ENCODE measurements at regions not wholly inside any gene's neighbourhood (a gene's known extent, or its start where the extent isn't known, plus 50 kb on each side); places are given as distances from the start of the nearest gene placed in this dataset.
A peak's percentile ranks its signal among the peaks of the same experiment; 100 is the strongest.
"Not testable (repeated sequence)": the region's sequence is repeated elsewhere in the genome, so short reads cannot be mapped to it uniquely, and the experiment has no call there.

DNA sequence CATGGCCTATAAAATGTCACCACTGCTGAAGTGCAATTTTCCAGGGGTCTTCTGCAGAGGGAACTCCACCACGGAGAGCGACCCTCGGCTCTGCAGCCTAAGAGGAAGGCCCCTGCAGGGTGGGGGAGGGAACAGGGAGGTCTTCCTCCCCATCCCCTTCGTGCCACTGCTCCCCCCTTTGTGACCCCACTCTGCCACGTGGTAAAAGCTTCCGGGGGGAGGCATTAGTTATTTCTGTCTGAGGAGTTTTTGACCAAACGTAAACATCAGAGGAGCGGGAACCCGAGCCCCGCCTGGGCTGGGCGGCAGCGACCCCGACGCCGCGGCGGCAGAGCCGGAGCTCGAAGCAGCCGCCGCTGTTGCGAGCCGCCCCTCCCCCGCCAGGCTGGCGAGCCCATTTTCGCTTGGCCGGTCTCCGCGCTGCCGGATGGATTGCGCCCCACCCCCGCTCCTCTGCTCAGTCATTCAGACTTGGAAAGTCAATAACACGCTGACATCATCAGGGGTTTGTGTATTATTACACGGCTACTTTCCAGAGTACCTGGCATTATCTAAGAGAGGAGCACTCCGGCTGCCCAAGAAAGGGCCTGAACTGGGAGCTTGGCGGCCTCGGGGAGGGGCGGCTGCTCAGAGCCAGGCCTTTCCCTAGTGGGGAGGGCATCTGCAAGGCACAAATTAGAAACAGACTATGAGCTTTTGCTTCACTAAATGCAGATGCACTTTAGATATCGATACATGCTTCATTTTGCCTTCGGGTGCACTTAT lies 162.5 kb upstream of the TBL1XR1 start:
- DNase-seq, result peak; percentile 97

DNA sequence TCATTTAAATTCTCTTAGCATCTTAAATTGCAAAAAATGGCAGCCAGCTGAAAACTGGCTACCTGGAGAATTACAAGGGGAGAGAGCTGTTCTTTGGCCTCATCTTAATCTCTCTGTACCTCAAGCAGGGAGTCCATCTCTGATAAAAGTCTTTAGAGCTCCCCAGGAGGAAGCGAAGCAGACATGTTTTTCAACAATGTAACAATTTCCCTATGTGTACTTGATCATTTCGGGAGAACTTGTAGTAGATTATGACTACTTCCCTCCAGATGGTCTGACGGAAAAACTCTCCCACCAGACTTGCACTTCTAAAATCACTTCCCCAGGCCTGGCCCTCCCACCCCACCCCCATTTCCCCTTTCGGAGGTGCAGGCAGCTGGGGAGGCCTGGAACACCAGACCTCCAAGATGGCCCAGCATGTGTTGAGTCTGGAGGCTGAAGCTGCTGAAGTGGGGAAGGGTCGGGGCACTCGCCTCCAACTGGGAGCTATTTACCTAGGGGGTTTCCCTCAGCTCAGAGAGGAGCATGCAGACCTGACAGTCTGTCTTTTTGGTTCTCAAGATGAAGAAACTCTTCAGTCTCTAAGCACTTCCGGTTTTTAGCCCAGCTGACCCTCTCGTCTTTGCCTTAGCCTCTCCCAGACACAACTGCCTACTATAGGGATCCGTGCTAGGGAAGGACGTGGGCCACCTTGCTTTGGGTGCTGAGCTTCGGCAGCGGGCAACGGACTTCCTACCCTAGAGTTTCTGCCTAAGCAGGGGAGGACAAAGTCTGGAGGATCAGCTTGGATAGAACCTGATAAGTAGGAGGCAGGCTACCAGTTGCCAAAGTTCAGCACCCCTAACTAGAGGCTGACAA lies 164.0 kb upstream of the TBL1XR1 start:
- no peak for DNase-seq

GRCh38 chr3:177362626-177363025 lies 165.3 kb upstream of the TBL1XR1 start:
- DNase-seq, result no peak

GRCh38 chr3:177364236-177364635 lies 167.0 kb upstream of the TBL1XR1 start:
- no peak for DNase-seq

DNA sequence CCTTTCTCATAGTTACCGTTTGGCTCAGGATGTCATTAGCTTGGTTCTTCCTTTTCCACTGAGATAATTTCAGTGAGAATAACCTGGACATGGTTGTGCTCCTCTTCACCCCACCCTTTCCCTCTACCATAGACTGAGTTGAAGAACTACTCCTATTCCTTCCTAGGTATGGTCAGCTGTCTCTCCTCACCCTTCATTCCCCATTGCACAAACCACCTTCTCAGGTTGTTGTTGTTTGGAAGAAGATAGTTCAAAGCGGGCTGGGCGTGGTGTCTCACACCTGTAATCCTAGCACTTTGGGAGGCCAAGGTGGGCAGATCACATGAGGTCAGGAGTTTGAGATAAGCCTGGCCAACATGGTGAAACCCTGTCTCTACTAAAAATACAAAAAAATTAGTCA lies 168.0 kb upstream of the TBL1XR1 start:
- DNase-seq, result not testable (repeated sequence)

GRCh38 chr3:177367788-177368187 lies 170.5 kb upstream of the TBL1XR1 start:
- no peak for DNase-seq

- DNase-seq, result no peak
Measured at GRCh38 chr3:177370246-177370822, 173.1 kb upstream of the TBL1XR1 start.

DNA sequence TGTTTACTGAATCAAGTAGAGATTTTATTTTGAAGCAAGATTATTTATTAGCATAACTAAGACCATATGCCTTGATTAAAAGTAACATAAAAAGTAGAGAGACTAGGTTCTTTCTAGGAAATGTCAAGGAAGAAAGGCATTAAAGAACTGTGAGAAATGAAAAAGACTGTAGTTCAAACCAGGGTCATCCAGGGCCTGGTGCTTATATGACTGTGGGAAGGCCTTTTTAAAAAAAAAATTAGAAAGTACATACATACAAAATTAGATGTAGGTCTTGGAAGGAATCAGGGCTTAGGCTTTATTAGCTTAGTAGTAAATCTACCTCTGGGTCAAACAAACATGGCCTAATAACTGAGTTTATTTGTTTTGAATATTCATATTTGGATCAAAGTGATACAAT lies 173.9 kb upstream of the TBL1XR1 start:
- no peak for DNase-seq

DNA sequence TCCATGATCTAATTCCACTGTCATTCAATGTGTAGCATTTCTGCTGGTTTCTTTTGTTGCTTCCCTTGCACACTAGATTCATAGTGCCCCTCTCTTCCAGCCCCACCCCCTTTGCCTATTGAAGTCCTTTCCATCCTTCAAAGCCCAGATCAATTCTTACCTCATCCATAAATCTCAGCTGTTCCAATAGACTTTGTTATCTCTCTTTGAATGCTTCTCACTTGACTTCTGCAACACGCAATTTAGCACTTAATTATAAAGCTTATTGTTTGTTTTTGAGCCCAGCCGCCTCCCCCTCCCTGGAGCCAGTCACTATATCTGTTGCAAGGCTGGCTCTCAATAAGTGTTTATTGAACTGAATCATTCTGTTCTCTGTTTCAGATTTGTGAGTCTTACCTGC lies 174.6 kb upstream of the TBL1XR1 start:
- no peak for DNase-seq

DNA sequence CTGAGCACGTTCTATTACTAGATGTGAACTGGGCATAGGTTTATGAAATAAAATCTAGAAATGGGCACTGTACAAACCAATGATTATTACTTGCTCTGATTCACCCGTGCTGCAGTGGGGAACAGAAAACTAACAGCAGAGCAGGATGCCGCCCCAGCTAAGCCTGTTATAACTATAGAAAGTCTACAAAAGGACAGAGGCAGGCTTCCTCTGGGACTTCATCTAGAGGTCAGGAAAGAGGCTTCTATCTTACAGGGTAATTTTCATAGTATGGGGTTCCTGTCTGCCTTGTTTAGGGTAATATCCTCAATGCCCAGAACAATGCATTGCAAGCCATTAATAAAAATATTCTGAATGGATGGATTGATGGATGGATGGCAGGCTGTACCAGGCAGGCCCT lies 177.0 kb upstream of the TBL1XR1 start:
- no peak for DNase-seq

DNA sequence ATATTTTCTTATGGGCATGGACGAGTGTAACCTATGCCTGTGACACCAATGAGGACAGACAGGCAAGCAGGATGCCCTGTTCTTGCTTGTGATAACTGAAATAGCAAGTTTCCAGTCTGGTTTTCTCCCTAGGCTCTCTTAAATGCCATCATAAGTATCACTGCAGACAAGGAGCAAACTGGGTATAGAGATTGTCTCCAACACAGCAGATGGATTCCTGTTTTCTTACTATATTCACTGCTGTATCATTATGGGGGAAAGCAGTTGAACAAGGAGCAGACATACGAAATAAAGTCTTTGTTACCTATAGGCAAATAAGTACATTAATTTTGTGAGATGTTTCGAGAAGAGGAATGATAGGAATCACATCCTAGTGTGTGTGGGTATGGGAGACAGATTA lies 178.0 kb upstream of the TBL1XR1 start:
- no peak for DNase-seq

GRCh38 chr3:177377166-177377565 lies 179.9 kb upstream of the TBL1XR1 start:
- DNase-seq, result no peak

GRCh38 chr3:177378168-177378567 lies 180.9 kb upstream of the TBL1XR1 start:
- DNase-seq, result no peak

GRCh38 chr3:177379045-177379444 lies 181.8 kb upstream of the TBL1XR1 start:
- no peak for DNase-seq

DNA sequence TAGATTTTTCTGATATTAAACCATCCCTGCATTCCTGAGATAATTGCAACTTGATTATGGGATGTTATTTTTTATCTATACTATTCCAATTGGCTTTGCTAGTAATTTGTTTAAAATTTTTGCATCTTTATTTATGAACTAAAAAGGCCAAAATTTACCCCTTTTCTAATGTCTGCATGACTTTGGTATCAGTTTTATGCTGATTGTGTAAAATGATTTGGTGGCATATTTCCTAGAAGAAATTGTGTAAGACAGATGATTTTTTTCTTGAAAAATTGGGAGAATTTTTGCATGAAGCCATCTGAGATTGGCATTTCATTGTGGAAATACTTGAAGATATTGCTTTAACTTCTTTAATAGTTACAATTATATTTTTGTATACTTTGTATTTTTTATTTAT lies 183.8 kb upstream of the TBL1XR1 start:
- DNase-seq, result no peak

- DNase-seq, result no peak
Measured at GRCh38 chr3:177382944-177383343, 185.7 kb upstream of the TBL1XR1 start.

GRCh38 chr3:177385186-177385585 lies 187.9 kb upstream of the TBL1XR1 start:
- DNase-seq, result no peak

- DNase-seq, result peak; percentile 75
Measured at GRCh38 chr3:177385831-177386301, 188.6 kb upstream of the TBL1XR1 start.

DNA sequence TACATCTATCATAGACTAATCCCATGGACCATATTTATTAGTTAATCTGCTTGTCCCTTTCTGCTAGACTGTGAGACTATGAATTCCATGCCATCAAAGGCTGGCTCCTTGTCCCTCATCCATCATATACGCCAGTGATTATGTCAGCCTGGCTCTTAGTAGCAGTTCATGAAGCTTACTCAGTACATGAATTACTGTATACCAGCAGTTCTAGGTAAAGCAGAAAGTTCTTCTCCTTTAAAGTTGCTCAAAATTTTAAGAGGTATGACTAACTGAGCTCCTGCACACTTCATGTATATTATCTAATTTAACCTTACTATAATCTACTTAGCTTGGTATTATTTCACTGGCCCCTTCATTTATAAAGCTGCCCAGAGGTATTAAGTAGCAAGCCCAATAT lies 190.9 kb upstream of the TBL1XR1 start:
- DNase-seq, result no peak

DNA sequence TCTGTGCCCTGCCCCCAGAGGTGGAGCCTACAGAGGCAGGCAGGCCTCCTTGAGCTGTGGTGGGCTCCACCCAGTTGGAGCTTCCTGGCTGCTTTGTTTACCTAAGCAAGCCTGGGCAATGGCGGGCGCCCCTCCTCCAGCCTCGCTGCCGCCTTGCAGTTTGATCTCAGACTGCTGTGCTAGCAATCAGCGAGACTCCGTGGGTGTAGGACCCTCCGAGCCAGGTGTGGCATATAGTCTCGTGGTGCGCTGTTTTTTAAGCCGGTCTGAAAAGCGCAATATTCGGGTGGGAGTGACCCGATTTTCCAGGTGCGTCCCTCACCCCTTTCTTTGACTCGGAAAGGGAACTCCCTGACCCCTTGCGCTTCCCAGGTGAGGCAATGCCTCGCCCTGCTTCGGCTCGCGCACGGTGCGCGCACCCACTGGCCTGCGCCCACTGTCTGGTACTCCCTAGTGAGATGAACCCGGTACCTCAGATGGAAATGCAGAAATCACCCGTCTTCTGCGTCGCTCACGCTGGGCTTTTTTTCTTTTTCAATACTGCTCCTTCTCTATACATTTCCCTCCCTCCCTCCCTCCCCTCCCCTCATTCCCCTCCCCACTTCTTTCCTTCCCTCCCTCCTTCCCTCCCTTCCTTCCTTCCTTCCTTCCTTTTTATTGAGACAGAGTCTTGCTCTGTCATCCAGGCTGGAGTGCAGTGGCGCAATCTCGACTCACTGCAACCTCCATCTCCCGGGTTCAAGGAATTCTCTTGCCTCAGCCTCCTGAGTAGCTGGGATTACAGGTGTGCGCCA lies 197.1 kb upstream of the TBL1XR1 start:
- DNase-seq, result not testable (repeated sequence)

GRCh38 chr3:177396733-177397132 lies 199.5 kb upstream of the TBL1XR1 start:
- DNase-seq, result no peak

GRCh38 chr3:177401375-177401774 lies 204.1 kb upstream of the TBL1XR1 start:
- DNase-seq, result no peak

- no peak for DNase-seq
Measured at GRCh38 chr3:177402533-177402932, 205.3 kb upstream of the TBL1XR1 start.

All from HCEC 1CT (cell line).